PC-3 (cell line): ENCODE measurements at regions not wholly inside any gene's neighbourhood (a gene's known extent, or its start where the extent isn't known, plus 50 kb on each side); places are given as distances from the start of the nearest gene placed in this dataset.
"Not testable (repeated sequence)": the region's sequence is repeated elsewhere in the genome, so short reads cannot be mapped to it uniquely, and the experiment has no call there.

ENCODE experiments used
- EZH2 ChIP-seq: fragments of 300-600 bp; sonication (generic); IDR thresholded peaks from one replicate; pipeline ENCODE4 v1.6.1; 2017; ENCODE audit warnings: antibody characterized with exemption, mild to moderate bottlenecking, low read length; ENCODE audit not compliant: unreplicated experiment
- TF ChIP-seq, protein P1 (sequence below): fragments of 300-600 bp; sonication (generic); conservative IDR thresholded peaks from 2 replicates; pipeline ENCODE4 v1.5.1; 2017; ENCODE audit warnings: antibody characterized with exemption, low read depth, mild to moderate bottlenecking, low read length

DNA sequence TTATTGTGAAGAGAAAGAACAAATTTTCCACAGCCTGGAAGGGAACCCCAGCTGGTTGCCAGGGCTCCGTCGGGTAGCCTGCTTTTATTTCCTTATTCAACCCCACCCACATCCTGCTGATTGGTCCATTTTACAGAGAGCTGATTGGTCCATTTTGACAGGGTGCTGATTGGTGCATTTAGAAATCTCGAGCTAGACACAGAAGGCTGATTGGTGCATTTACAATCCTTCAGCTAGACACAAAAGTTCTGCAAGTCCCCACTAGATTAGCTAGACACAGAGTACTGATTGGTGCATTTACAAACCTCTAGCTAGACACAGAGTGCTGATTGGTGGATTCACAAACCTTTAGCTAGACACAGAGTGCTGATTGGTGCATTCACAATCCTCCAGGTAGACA is 241.1 kb downstream of the TFEC start:
- TF ChIP-seq, protein P1, sequence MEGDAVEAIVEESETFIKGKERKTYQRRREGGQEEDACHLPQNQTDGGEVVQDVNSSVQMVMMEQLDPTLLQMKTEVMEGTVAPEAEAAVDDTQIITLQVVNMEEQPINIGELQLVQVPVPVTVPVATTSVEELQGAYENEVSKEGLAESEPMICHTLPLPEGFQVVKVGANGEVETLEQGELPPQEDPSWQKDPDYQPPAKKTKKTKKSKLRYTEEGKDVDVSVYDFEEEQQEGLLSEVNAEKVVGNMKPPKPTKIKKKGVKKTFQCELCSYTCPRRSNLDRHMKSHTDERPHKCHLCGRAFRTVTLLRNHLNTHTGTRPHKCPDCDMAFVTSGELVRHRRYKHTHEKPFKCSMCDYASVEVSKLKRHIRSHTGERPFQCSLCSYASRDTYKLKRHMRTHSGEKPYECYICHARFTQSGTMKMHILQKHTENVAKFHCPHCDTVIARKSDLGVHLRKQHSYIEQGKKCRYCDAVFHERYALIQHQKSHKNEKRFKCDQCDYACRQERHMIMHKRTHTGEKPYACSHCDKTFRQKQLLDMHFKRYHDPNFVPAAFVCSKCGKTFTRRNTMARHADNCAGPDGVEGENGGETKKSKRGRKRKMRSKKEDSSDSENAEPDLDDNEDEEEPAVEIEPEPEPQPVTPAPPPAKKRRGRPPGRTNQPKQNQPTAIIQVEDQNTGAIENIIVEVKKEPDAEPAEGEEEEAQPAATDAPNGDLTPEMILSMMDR: not testable (repeated sequence)
- not testable (repeated sequence) for TF ChIP-seq EZH2
